HG03378 (cell line): ENCODE measurements at regions not wholly inside any gene's neighbourhood (a gene's known extent, or its start where the extent isn't known, plus 50 kb on each side); places are given as distances from the start of the nearest gene placed in this dataset.

ENCODE experiments used
- ATAC-seq: cut with Tn5 transposase; IDR thresholded peaks from one replicate; pipeline ENCODE4 v1.9.1; 2021; ENCODE audit warnings: mild to moderate bottlenecking, moderate library complexity; ENCODE audit not compliant: unreplicated experiment

- no peak for ATAC-seq
Observed at GRCh38 chr5:165786073-165786472, 2280.7 kb downstream of the MAT2B start.

DNA sequence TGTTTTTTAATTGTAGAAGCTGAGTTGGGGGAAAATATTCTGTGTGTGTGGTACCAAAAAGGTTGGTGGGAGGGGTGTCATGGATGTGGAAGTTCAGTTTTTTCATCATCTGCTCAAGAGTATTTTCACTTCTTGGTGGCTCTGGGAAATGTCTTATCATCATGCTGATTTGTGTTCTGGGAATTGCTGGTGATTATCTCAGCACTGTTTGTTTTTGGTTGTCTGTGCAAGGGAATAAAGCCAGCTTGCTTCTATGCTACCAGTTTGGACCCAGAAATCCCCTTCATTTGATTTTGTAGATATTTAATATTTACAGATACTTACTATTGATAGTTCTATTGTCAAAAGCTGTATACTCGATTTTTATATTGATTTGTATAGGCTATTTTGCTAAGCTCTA, 2289.7 kb downstream of the MAT2B start:
- ATAC-seq = no peak

DNA sequence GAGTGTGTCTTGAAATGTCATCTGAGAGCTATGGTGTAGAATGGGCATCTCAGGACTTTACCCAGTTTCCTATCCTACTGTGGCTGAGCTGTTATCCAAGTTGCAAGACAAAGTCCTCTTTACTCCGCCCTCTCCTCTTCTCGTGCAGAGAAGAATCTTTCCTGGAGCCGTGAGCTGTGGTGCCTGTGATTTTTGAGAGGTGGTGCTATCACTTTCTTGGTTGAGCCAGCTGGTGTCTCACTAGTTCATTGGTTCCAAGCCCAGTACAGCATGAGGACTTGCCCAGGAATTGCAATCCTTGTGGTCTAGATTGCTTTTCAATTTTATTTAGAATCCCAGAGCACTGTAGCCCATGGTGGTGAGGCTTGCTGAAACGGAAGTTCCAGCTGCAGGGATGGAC, 2300.3 kb downstream of the MAT2B start:
- ATAC-seq = no peak

- ATAC-seq = no peak
Observed at GRCh38 chr5:165808335-165808734, 2302.9 kb downstream of the MAT2B start.

DNA sequence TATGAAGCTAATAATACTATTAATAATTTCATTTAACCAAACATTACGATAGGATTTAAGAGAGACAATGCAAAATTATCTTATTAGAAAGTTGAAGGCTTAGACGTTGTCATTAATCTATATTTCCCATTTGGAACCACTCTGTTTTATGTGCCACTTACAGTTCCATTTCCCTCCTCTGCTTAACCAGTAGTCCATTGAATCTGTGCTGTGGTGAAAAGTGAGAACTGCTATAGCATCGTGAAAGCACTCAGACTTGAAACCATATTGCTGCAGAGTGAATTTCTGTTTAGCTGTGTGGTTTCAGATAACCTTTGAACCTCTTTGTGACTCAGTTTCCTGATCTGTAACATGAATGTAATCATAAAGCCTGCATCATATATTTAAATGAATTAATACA, 2304.5 kb downstream of the MAT2B start:
- ATAC-seq = no peak

DNA sequence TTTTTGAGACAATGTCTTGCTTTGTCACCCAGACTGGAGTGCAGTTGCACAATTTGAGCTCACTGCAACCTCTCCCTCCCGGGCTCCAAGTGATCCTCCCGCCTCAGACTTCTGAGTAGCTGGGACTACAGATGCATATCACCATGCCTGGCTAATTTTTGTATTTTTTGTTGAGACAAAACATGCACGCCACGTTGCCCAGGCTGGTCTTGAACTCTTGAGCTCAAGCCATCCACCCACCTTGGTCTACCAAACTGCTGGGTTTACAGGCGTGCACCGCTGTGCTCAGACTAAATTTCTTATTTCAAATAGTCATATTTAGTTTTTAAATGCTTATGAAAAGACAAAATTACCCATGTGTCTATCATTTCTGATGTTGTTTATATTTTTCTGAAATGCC, 2324.1 kb downstream of the MAT2B start:
- no peak for ATAC-seq

DNA sequence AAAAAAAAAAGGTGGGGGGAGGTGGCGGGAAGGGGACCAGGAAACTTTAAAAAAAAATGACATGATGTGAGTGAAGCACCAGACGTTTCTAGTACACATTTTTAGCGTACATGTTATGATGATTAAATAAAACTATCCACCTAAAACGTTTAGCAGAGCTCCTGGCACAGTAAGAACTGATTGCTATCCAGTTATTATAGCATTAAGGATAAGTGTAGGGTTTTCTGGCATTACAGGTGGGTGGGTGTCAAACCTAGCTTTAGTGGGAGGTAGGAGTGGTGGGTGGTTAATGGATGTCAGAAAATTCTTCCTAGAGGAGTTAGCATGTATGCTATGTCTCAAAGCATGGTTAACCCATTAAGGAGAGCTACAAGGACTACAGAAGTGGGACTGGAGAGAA, 2329.5 kb downstream of the MAT2B start:
- no peak for ATAC-seq

GRCh38 chr5:165836046-165836445, 2330.6 kb downstream of the MAT2B start:
- ATAC-seq = no peak

- no peak for ATAC-seq
Observed at GRCh38 chr5:165837286-165837685, 2331.9 kb downstream of the MAT2B start.

DNA sequence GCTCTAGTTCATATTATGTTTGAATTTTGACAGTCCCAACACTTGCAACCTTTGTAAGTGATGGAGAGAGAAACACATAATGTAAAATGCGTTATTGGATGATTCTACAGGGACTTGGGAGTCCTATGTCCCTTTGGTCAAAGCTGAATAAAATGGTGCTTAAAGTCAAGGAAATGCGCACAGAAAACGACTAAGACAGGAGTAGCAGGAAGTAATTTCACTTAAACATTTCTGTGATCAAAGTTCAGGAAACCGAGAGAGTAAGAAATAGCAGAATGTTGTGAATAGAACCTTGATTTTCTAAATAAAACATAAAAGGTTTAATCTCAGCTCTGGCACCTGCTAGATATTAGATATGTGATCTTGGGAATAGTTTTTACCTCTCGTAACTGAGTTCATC, 2339.2 kb downstream of the MAT2B start:
- no peak for ATAC-seq

GRCh38 chr5:165858118-165858517, 2352.7 kb downstream of the MAT2B start:
- ATAC-seq = no peak

GRCh38 chr5:165859251-165859650, 2353.8 kb downstream of the MAT2B start:
- no peak for ATAC-seq

DNA sequence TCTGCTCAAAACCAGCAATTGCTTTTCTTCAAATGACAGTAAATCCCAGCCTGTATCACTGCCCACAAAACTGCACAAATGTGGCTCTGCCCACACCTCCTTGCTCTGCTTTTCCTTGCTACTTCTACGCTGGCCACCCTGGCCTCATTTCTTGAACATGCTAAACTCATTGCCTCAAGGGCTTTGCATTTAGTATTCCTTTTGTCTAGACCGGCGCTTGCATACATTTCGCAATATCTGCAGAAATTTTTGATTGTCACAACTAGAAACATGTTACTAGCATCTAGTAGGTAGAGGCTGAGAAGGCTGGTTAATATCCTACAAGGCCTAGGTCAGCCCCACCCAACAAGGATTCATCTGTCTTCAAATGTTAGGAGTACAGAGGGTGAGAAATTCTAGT, 2357.8 kb downstream of the MAT2B start:
- ATAC-seq = no peak

DNA sequence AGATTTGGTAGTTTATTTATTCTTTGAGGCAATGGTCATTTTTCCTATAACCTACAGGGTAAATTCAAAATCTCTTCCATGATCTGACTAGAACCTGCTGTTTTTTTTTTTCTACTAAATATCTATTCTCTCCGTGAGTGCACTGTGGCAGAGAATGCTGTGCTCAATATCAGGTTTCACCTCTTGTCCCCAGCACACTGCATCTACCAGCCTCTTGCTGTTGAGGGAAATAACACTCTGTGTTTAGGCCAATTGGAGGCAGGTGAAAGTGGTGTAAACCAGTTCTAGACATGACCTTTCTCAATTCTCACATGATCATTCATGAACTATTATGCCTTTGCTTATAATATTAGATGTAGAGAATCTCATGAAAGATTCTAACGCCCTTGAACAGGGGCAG, 2365.9 kb downstream of the MAT2B start:
- ATAC-seq = no peak

- no peak for ATAC-seq
Observed at GRCh38 chr5:165874851-165875250, 2369.4 kb downstream of the MAT2B start.

DNA sequence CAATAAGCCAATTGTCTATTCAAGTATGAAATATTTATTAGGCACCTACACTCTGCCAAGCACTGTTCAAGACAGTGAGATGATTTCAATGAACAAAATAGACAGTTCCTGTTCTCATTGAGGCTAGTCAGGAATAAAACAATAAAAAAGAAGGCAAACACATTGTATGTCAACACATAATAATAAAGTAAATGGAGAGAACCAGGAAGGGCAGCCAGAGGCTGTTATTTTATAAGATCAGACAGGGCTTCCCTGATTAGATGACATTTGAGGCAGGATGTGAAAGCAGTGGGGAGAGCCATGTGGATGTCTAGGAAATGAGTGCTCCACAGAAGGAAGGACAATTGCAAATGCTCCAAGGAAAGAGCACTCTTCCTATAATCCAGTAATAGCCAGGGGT, 2371.1 kb downstream of the MAT2B start:
- ATAC-seq = no peak

- no peak for ATAC-seq
Observed at GRCh38 chr5:165877475-165877874, 2372.1 kb downstream of the MAT2B start.

- ATAC-seq = no peak
Observed at GRCh38 chr5:165881259-165881658, 2375.8 kb downstream of the MAT2B start.

DNA sequence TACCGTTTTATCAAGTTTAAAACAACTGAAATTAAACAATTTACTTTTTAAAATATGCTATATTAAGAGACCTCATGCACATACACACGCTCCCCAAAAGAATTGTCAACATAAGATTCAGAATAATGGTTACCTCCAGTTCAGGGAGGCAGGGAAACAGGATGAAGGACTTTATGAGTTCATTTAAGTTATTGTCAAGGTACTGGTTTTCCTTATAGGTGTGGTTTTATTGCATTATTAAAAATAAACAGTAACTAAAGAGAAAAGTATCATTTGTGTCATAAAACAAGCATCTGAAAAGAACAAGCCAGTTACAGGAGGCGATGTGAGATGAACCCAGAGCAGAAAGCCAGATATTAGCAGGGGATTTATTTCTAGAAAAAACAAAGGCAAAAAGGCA, 2376.7 kb downstream of the MAT2B start:
- no peak for ATAC-seq

- no peak for ATAC-seq
Observed at GRCh38 chr5:165885623-165886350, 2380.4 kb downstream of the MAT2B start.

- no peak for ATAC-seq
Observed at GRCh38 chr5:165887147-165887546, 2381.7 kb downstream of the MAT2B start.

DNA sequence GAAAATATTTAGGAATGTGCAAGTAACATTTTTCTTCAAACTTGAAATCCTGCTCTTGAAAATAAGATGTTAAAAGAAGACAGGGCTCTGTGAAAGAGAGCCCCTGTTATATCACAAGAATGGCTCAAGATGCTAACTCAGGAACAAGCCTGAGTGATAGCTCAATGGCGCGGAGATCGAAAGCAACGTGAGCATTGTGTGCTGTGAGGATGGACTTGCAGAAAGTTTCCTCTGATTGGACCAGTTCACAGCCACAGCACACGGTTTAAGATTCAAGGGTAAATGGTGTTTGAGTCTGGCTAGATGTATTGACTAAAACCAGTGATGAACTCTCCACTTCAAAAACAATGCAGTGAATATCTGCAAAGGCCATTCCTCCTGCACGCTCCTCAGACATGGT, 2387.0 kb downstream of the MAT2B start:
- no peak for ATAC-seq

DNA sequence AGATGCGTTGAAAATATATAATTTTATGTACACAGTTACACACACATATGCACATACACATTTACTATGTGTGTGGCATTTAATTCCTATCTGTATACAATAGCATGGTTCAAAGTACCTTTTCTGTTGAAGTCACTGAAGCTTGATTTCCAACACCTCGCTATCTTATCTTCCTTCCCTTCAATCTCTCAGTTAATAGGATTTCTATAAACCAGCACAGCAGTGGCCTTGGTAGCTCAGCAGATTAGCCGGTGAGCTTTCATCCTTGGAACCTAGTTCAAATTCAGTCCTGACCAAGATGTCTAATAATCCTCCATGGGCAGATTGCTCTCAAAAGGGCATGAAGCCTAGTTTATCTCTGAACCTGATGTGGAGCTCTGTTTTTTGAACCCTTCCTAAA, 2389.5 kb downstream of the MAT2B start:
- no peak for ATAC-seq
